ENCODE measurements at regions not wholly inside any gene's neighbourhood (a gene's known extent, or its start where the extent isn't known, plus 50 kb on each side); places are given as distances from the start of the nearest gene placed in this dataset.

DNA sequence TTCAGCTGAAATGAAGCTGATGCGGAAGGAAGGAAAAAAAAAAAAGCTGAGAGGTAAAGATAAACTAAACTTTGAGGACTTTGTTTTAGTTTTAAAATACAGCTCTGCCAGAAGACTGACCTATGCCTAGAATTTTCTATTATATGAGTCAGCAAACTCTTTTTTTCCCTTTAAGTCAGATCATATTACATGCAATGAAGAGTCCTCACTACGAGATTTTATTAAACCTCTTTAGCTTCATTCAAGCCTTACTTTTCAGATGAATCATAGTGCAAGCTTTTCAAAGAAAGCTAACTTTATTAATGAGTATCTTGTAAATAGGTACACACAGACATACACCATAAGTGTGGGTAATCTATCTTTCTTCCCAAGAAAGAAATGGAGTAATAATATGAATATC is 57.8 kb upstream of the FSCB start:
- Histone ChIP-seq H3K36me3 (replicated peaks; ENCODE audit: low read depth, low read length) (no peaks in the 10 kb centered on the region), H3K27ac (ENCODE audit: low read length) (no peak overlapping the region), H3K4me3 (ENCODE audit: low read length) (no peak overlapping the region), H3K9me3 (ENCODE audit: insufficient read depth, low read length) (no peaks in the 10 kb centered on the region), H3K9ac (ENCODE audit: low read length) (no peak overlapping the region), H4K20me1 (ENCODE audit: insufficient read depth, low read length) (no peaks in the 10 kb centered on the region), H3K79me2 (ENCODE audit: low read length) (no peaks in the 10 kb centered on the region), H3K4me1 (ENCODE audit: low read length) (no peaks in the 10 kb centered on the region), H3K4me2 (ENCODE audit: low read length) (no peak overlapping the region), H3K27me3 (ENCODE audit: low read depth, low read length) (no peaks in the 10 kb centered on the region), H2AFZ (ENCODE audit: low read depth, low read length) (no peak overlapping the region)
- no peak for TF ChIP-seq EZH2phosphoT487 (IDR thresholded peaks at IDR 0.05; ENCODE audit: low read depth)
- no peak for TF ChIP-seq CTCF (IDR thresholded peaks at IDR 0.05; ENCODE audit: low read depth, low read length)
